Body of pancreas (tissue), 4 donors: ENCODE measurements at regions not wholly inside any gene's neighbourhood (a gene's known extent, or its start where the extent isn't known, plus 50 kb on each side); places are given as distances from the start of the nearest gene placed in this dataset.

ENCODE experiments used
- POLR2A ChIP-seq, 3 donors: fragments of 450-650 bp; IDR thresholded peaks; one replicate each; pipeline ENCODE4 v1.6.1; 2016; ENCODE audit warnings: antibody characterized with exemption in 3 of 3, mild to moderate bottlenecking in 2 of 3
- TF ChIP-seq, protein P1 (sequence below), 7 experiments: fragments of 450-650 bp in 4 of 7; fragments of 200-600 bp in 3 of 7; sonication (generic) in 3 of 7; IDR thresholded peaks; one replicate each; pipeline ENCODE4 v1.5.1; 2016 to 2019; ENCODE audit warnings: antibody characterized with exemption in 7 of 7

DNA sequence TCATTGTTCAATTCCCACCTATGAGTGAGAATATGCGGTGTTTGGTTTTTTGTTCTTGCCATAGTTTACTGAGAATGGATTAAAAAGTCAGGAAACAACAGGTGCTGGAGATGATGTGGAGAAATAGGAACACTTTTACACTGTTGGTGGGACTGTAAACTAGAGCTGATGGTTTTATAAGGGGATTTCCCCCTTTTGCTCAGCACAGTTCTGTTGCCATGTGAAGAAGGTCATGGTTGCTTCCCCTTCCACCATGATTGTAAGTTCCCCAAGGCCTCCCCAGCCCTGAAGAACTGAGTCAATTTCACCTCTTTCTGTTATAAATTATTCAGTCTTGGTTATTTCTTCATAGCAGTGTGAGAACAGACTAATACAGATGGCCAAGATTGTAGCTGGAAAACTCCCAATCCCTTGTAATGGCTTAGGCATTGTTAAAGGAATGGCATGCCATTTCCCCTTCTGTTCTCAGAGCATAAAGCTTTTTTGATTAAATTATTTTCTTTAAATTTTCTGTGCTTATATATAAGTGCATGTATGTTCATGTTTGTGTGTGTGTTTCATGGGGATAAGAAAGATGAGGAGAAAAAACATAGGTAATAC is 144.8 kb downstream of the BACH1 start:
- TF ChIP-seq, protein P1, sequence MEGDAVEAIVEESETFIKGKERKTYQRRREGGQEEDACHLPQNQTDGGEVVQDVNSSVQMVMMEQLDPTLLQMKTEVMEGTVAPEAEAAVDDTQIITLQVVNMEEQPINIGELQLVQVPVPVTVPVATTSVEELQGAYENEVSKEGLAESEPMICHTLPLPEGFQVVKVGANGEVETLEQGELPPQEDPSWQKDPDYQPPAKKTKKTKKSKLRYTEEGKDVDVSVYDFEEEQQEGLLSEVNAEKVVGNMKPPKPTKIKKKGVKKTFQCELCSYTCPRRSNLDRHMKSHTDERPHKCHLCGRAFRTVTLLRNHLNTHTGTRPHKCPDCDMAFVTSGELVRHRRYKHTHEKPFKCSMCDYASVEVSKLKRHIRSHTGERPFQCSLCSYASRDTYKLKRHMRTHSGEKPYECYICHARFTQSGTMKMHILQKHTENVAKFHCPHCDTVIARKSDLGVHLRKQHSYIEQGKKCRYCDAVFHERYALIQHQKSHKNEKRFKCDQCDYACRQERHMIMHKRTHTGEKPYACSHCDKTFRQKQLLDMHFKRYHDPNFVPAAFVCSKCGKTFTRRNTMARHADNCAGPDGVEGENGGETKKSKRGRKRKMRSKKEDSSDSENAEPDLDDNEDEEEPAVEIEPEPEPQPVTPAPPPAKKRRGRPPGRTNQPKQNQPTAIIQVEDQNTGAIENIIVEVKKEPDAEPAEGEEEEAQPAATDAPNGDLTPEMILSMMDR (IDR thresholded peaks at IDR 0.05) = no peak
- TF ChIP-seq POLR2A (IDR thresholded peaks at IDR 0.05) = no peak
